HEK293 (cell line): ENCODE measurements at regions not wholly inside any gene's neighbourhood (a gene's known extent, or its start where the extent isn't known, plus 50 kb on each side); places are given as distances from the start of the nearest gene placed in this dataset.
"Not testable (repeated sequence)": the region's sequence is repeated elsewhere in the genome, so short reads cannot be mapped to it uniquely, and the experiment has no call there.

Experiments used
- CTCF ChIA-PET: fragments of 350-600 bp; formaldehyde crosslinking; extraction: SDS; loops from one replicate; lab custom pipeline; 2021; ENCODE audit warnings: antibody characterized with exemption; lab: Yijun Ruan, JAX
- POLR2A ChIA-PET: fragments of 300-600 bp; formaldehyde crosslinking; extraction: SDS; loops from one replicate; lab custom pipeline; 2020; ENCODE audit warnings: antibody characterized with exemption, inconsistent platforms; lab: Yijun Ruan, JAX
- H3K27ac ChIP-seq: fragments of 200-500 bp; sonication (Bioruptor generic); 2 replicates; pipeline ENCODE4 v1.5.1; 2014; ENCODE audit warnings: low read depth, low read length, control low read depth, inconsistent platforms; ENCODE audit errors: extremely low read depth
- H3K36me3 ChIP-seq, 2 experiments: fragments of 200-500 bp in 1 of 2; sonication (Bioruptor generic) in 1 of 2; 1 replicate in 1 of 2; 2 replicates in 1 of 2; pipeline ENCODE4 v1.5.1; 2014 to 2017; ENCODE audit warnings: inconsistent platforms in 2 of 2, low read length in 2 of 2; ENCODE audit not compliant: control insufficient read depth in 2 of 2, insufficient read depth in 1 of 2
- H3K4me1 ChIP-seq: fragments of 200-500 bp; sonication (Bioruptor generic); 2 replicates; pipeline ENCODE4 v1.5.1; 2014; ENCODE audit warnings: mild to moderate bottlenecking, low read length, inconsistent platforms; ENCODE audit not compliant: control insufficient read depth, insufficient read depth
- H3K4me3 ChIP-seq: 2 replicates; pipeline ENCODE4 v1.5.1; 2011; ENCODE audit warnings: low read depth, mild to moderate bottlenecking, control low read depth, low read length, moderate library complexity
- H3K9me3 ChIP-seq: fragments of 200-500 bp; sonication (Bioruptor generic); 2 replicates; pipeline ENCODE4 v1.5.1; 2014; ENCODE audit warnings: low read depth, low read length, inconsistent platforms; ENCODE audit not compliant: control insufficient read depth, insufficient read depth
- BCL11A ChIP-seq: fragments of 450-650 bp; formaldehyde crosslinking; IDR thresholded peaks from 2 replicates; pipeline ENCODE4 v1.5.1; 2016; ENCODE audit warnings: low read depth, missing biosample characterization, missing genetic modification characterization
- BCL6B ChIP-seq: fragments of 450-650 bp; formaldehyde crosslinking; IDR thresholded peaks from 2 replicates; pipeline ENCODE4 v1.5.1; 2017; ENCODE audit warnings: missing biosample characterization, missing genetic modification characterization
- GLIS1 ChIP-seq: fragments of 450-650 bp; formaldehyde crosslinking; IDR thresholded peaks from 2 replicates; pipeline ENCODE4 v1.5.1; 2016; ENCODE audit warnings: missing biosample characterization, missing genetic modification characterization
- PRDM4 ChIP-seq: fragments of 450-650 bp; formaldehyde crosslinking; IDR thresholded peaks from 2 replicates; pipeline ENCODE4 v1.5.1; 2017; ENCODE audit warnings: missing biosample characterization, missing genetic modification characterization
- ZBTB21 ChIP-seq: fragments of 450-650 bp; formaldehyde crosslinking; IDR thresholded peaks from 2 replicates; pipeline ENCODE4 v1.5.1; 2017; ENCODE audit warnings: missing biosample characterization, missing genetic modification characterization
- ZNF175 ChIP-seq: fragments of 450-650 bp; formaldehyde crosslinking; IDR thresholded peaks from 2 replicates; pipeline ENCODE4 v1.5.1; 2016; ENCODE audit warnings: missing biosample characterization, missing genetic modification characterization

DNA sequence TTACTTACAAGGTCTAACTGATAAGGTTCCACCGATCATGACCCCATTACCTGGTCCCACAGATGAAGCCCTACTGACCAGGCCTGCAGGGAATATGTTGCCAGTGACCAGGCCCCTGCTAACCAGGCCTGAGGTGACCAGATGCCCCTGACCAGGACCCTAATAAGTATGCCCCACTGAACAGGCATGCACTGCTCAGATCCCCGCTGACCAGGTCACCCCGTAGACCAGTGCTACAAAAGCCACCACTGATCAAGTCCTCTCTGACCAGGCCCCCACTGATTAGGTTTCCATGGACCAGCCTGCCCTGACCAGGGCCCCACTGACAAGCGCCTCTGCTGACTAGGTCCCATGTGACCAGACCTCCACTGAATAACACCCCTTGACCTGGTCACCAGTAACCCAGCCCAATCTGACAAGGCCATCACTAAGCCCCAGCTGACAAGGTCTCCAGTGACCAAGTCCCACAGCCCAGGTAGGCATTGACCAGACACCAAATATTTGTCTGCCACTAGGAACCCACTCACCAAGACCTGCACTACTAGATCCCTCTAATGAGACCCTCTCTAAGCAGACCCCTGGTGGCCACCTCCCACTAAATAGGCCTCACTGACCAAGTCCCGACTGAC lies 228.5 kb downstream of the CWH43 start:
- POLR2A ChIA-PET, H3K9me3 ChIP-seq: not testable (repeated sequence)

GRCh38 chr4:49215082-49215479 lies 229.0 kb downstream of the CWH43 start:
- H3K27ac ChIP-seq, H3K36me3 ChIP-seq, CTCF ChIA-PET, H3K4me1 ChIP-seq, H3K9me3 ChIP-seq, H3K4me3 ChIP-seq, POLR2A ChIA-PET: not testable (repeated sequence)

More for the DNA sequence above, 228.5 kb downstream of the CWH43 start:
- H3K4me3 ChIP-seq, H3K4me1 ChIP-seq, H3K27ac ChIP-seq, H3K36me3 ChIP-seq, CTCF ChIA-PET: not testable (repeated sequence)

DNA sequence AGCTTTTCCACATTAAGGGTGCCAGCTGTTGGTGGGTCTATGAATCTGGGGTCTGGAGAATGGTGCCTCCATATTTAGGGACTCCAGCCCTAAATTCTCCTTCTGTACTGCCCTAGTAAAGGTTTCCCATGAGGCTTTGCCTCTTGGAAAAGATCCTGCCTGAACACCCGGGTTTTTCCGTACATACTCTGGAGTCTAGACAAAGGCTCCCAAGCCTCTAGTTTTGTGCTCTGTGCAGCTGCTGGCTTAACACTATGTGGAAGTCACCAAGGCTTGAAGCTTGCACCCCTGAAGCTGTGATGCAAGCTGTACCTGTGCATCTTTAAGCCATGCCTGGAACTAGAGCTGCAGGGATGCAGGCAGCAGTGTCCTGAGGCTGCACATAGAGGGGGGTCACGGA lies 230.5 kb downstream of the CWH43 start:
- POLR2A ChIA-PET, CTCF ChIA-PET, H3K9me3 ChIP-seq: not testable (repeated sequence)

DNA sequence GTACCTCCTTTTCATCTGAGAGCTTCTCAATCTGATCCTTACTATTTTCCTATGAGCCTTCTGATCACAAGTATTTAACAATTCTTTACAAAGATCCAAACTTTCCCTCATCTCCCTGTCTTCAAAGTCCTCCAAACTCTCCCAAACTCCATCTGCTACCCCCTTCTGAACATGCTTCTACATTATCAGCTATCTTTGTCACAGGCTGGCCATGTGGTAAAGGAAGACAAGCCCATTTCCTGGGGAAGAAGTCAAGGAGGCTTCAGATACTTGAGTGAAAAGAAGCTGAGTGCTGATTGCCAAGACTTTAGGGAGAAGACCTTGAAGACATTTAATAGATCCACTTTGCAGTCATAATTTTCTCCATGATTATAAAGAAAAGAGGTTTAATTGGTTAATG lies 231.4 kb downstream of the CWH43 start:
- Histone ChIP-seq H3K9me3 (no peaks in the 10 kb centered on the region), H3K4me1 (no peaks in the 10 kb centered on the region), H3K27ac (no peak overlapping the region), H3K36me3 (no peaks in the 10 kb centered on the region), H3K4me3 (no peak overlapping the region)
- no peak for TF ChIP-seq ZNF175
- TF ChIP-seq PRDM4 = no peak
- TF ChIP-seq BCL6B (tag by site-specific recombination) = no peak
- no peak for TF ChIP-seq ZBTB21
- no peak for TF ChIP-seq GLIS1 (tag by site-specific recombination)
- no peak for TF ChIP-seq BCL11A (tag by site-specific recombination)
- CTCF ChIA-PET = no interaction called here
- POLR2A ChIA-PET = no interaction called here

More for the DNA sequence above, 230.5 kb downstream of the CWH43 start:
- H3K36me3 ChIP-seq, H3K4me3 ChIP-seq, H3K27ac ChIP-seq, H3K4me1 ChIP-seq: not testable (repeated sequence)

- H3K4me3 ChIP-seq, H3K4me1 ChIP-seq, POLR2A ChIA-PET, CTCF ChIA-PET, H3K9me3 ChIP-seq, H3K27ac ChIP-seq, H3K36me3 ChIP-seq: not testable (repeated sequence)
Measured at GRCh38 chr4:49218094-49218493, 232.0 kb downstream of the CWH43 start.

DNA sequence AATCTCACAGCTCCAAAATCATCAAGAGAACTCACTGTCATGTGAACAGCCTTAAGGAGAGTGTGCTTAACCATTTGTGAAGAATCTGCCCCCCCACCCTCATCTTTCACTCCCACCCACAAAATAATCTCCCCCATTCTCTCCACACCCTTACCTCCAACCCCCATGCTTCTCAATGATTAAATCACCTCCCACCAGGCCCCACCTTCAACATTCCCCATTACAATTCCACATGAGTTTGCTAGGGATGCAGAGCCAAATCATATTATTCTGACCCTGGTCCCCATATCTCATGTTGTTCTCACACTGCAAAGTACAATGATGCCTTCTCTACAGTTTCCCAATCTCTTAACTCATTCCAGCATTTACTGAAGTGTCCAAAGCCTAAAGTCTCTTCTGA lies 232.9 kb downstream of the CWH43 start:
- H3K9me3 ChIP-seq, CTCF ChIA-PET, H3K27ac ChIP-seq, H3K4me3 ChIP-seq, POLR2A ChIA-PET, H3K36me3 ChIP-seq, H3K4me1 ChIP-seq: not testable (repeated sequence)

DNA sequence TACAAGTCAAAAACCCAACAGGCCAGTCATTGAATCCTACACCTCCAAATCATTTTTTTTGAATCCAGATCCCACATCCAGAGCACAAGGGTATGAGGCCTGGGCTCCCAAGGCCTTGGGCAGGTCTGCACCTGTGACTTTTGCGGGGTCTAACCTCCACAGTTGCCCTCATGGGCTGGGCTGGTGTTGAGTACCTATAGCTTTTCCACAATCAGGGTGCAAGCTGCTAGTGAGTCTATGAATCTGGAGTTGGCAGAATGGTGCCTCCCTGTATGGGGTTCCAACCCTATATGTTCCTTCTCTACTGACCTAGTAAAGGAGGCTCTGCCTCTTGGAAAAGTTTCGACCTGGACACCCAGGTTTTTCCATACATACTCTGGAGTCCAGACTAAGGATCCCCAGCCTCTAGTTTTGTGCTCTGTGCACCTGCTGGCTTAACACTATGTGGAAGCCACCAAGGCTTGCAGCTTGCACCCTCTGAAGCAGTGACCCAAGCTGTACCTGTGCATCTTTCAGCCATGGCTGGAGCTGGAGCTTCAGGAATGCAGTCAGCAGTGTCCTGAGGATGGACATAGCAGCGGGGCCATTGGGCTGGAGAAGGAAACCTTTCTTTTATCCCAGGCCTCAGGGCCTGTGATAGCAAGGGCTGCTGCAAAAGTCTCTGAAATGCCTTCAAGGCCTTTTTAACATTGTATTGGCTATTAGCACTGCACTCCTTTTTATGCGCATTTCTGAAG lies 233.6 kb downstream of the CWH43 start:
- H3K27ac ChIP-seq, CTCF ChIA-PET, H3K9me3 ChIP-seq, POLR2A ChIA-PET, H3K4me1 ChIP-seq, H3K36me3 ChIP-seq, H3K4me3 ChIP-seq: not testable (repeated sequence)
